Caco-2 (cell line): ENCODE measurements at regions not wholly inside any gene's neighbourhood (a gene's known extent, or its start where the extent isn't known, plus 50 kb on each side); places are given as distances from the start of the nearest gene placed in this dataset.

Experiments
- BruUV-seq: library from RNA; stranded (reverse); fragments of 400-500 nt; replicated peaks from 2 replicates; lab custom pipeline; 2021; lab: Mats Ljungman, UMichigan
- CTCF ChIA-PET: fragments of 300-600 bp; sonication (Branson Sonifier 250); formaldehyde crosslinking; loops from one replicate; lab custom pipeline; 2022; ENCODE audit warnings: antibody characterized with exemption; lab: Charles Lee
- POLR2A ChIA-PET: fragments of 300-600 bp; sonication (Branson Sonifier 250); formaldehyde crosslinking; loops from one replicate; lab custom pipeline; 2022; ENCODE audit warnings: antibody characterized with exemption; lab: Charles Lee
- DNase-seq, 2 experiments: peaks; one replicate each; pipeline versions ENCODE4 v3.0.0 to v3.0.0-alpha.2; 2020 to 2022
- H3K27me3 ChIP-seq: replicated peaks from 2 replicates; pipeline ENCODE4 v1.6.0; 2011; ENCODE audit warnings: low read length; ENCODE audit not compliant: control insufficient read depth, insufficient read depth
- H3K36me3 ChIP-seq: 2 replicates; pipeline ENCODE4 v1.5.1; 2011; ENCODE audit warnings: low read length; ENCODE audit not compliant: control insufficient read depth, insufficient read depth
- H3K4me1 ChIP-seq: fragments of 250-450 bp; sonication (Bioruptor Pico); 2 replicates; pipeline ENCODE4 v1.5.1; 2020; ENCODE audit warnings: mild to moderate bottlenecking
- H3K4me3 ChIP-seq: 2 replicates; pipeline ENCODE4 v1.5.1; 2011; ENCODE audit warnings: low read depth, mild to moderate bottlenecking, control low read depth, low read length
- H3K9me3 ChIP-seq: fragments of 250-450 bp; sonication (Bioruptor Pico); 2 replicates; pipeline ENCODE4 v1.5.1; 2020; ENCODE audit warnings: mild to moderate bottlenecking, moderate library complexity
- H3K27ac Mint-ChIP-seq: one replicate; pipeline ENCODE4 v1.8.0; 2022; ENCODE audit warnings: mixed read lengths; ENCODE audit not compliant: unreplicated experiment
- H3K27me3 Mint-ChIP-seq: one replicate; pipeline ENCODE4 v1.8.0; 2022; ENCODE audit warnings: mixed read lengths; ENCODE audit not compliant: insufficient read depth, unreplicated experiment
- H3K36me3 Mint-ChIP-seq: one replicate; pipeline ENCODE4 v1.8.0; 2022; ENCODE audit warnings: mild to moderate bottlenecking, mixed read lengths; ENCODE audit not compliant: insufficient read depth, unreplicated experiment
- H3K4me1 Mint-ChIP-seq: one replicate; pipeline ENCODE4 v1.8.0; 2022; ENCODE audit warnings: low read depth, mixed read lengths; ENCODE audit not compliant: unreplicated experiment
- H3K4me3 Mint-ChIP-seq: one replicate; pipeline ENCODE4 v1.8.0; 2022; ENCODE audit warnings: mild to moderate bottlenecking, moderate library complexity, mixed read lengths; ENCODE audit not compliant: unreplicated experiment
- H3K9me3 Mint-ChIP-seq: one replicate; pipeline ENCODE4 v1.8.0; 2022; ENCODE audit warnings: mixed read lengths; ENCODE audit not compliant: unreplicated experiment
- CTCF ChIP-seq, 2 experiments: fragments of 200-600 bp in 1 of 2; IDR thresholded peaks; 1 replicate in 1 of 2; 2 replicates in 1 of 2; pipeline versions ENCODE4 v1.5.1 to v1.8.0; 2011 to 2022; ENCODE audit warnings: antibody characterized with exemption in 1 of 2, control low read depth in 1 of 2, inconsistent platforms in 1 of 2, low read depth in 1 of 2, low read length in 1 of 2, mild to moderate bottlenecking in 1 of 2, moderate library complexity in 1 of 2; ENCODE audit not compliant: insufficient read depth in 1 of 2, severe bottlenecking in 1 of 2, unreplicated experiment in 1 of 2
- intact Hi-C: fragments of 100-400 bp; cut with micrococcal nuclease; formaldehyde crosslinking; loops from one replicate; pipeline ENCODE4 v1.10.0; 2022; ENCODE audit not compliant: unreplicated experiment

GRCh38 chr9:105138306-105138801 lies 106.1 kb upstream of the SLC44A1 start:
- BruUV-seq: no TSS peak
- Mint-ChIP-seq H3K27me3 (no peaks in the 10 kb centered on the region), H3K27ac (no peak overlapping the region), H3K9me3 (no peaks in the 10 kb centered on the region), H3K36me3 (no peaks in the 10 kb centered on the region), H3K4me1 (no peaks in the 10 kb centered on the region), H3K4me3 (no peak overlapping the region)
- Histone ChIP-seq H3K9me3 (no peaks in the 10 kb centered on the region), H3K4me1 (0 out of 2 replicates have a peak, but pooled peaks cover 4% of the 10 kb centered on the region), H3K4me3 (no peak overlapping the region), H3K27me3 (no peaks in the 10 kb centered on the region), H3K36me3 (no peaks in the 10 kb centered on the region)
- intact Hi-C loops: no loop called here
- CTCF ChIA-PET: interaction anchor here (0.5 kb wide), 1 partner anchor 28 kb away, joined by 3 read pairs; no protein-coding TSS in a partner anchor
- POLR2A ChIA-PET: no interaction called here
- DNase-seq: no peak
- no peak for TF ChIP-seq CTCF (IDR thresholded peaks at IDR 0.05; ENCODE audit: insufficient read depth in 1 of 2, low read depth in 1 of 2, low read length in 1 of 2, severe bottlenecking in 1 of 2, unreplicated experiment in 1 of 2)

GRCh38 chr9:105141146-105141975 lies 103.1 kb upstream of the SLC44A1 start:
- no peaks in the 10 kb centered on the region for H3K27me3 ChIP-seq
- Mint-ChIP-seq H3K4me3 (no peak overlapping the region), H3K27ac (no peak overlapping the region), H3K9me3 (no peaks in the 10 kb centered on the region), H3K36me3 (no peaks in the 10 kb centered on the region), H3K27me3 (no peaks in the 10 kb centered on the region), H3K4me1 (no peaks in the 10 kb centered on the region)
- DNase-seq: no peak
- ChIA-PET CTCF (no interaction called here), POLR2A (no interaction called here)
- no peak overlapping the region for H3K4me3 ChIP-seq
- H3K4me1 ChIP-seq: 0 out of 2 replicates have a peak, but pooled peaks cover 4% of the 10 kb centered on the region
- no peaks in the 10 kb centered on the region for H3K9me3 ChIP-seq
- no peaks in the 10 kb centered on the region for H3K36me3 ChIP-seq
- no peak for TF ChIP-seq CTCF (IDR thresholded peaks at IDR 0.05; ENCODE audit: insufficient read depth in 1 of 2, low read depth in 1 of 2, low read length in 1 of 2, severe bottlenecking in 1 of 2, unreplicated experiment in 1 of 2)
- BruUV-seq: no TSS peak
- intact Hi-C loops: no loop called here

- no peak for TF ChIP-seq CTCF (IDR thresholded peaks at IDR 0.05; ENCODE audit: insufficient read depth in 1 of 2, low read depth in 1 of 2, low read length in 1 of 2, severe bottlenecking in 1 of 2, unreplicated experiment in 1 of 2)
- POLR2A ChIA-PET: no interaction called here
- CTCF ChIA-PET: no interaction called here
- no peak overlapping the region for H3K4me3 ChIP-seq
- no peaks in the 10 kb centered on the region for H3K36me3 Mint-ChIP-seq
- no peaks in the 10 kb centered on the region for H3K27me3 Mint-ChIP-seq
- no peak for DNase-seq
- H3K36me3 ChIP-seq: no peaks in the 10 kb centered on the region
- 0 out of 2 replicates have a peak, but pooled peaks cover 4% of the 10 kb centered on the region for H3K4me1 ChIP-seq
- no peaks in the 10 kb centered on the region for H3K27me3 ChIP-seq
- no peaks in the 10 kb centered on the region for H3K9me3 ChIP-seq
- H3K27ac Mint-ChIP-seq: no peak overlapping the region
- no peaks in the 10 kb centered on the region for H3K9me3 Mint-ChIP-seq
- no TSS peak for BruUV-seq
- intact Hi-C loops: no loop called here
- no peaks in the 10 kb centered on the region for H3K4me1 Mint-ChIP-seq
- no peak overlapping the region for H3K4me3 Mint-ChIP-seq
These were observed 102.5 kb upstream of the SLC44A1 start for GRCh38 chr9:105141976-105142250.
